PC-3 (cell line): ENCODE measurements at regions not wholly inside any gene's neighbourhood (a gene's known extent, or its start where the extent isn't known, plus 50 kb on each side); places are given as distances from the start of the nearest gene placed in this dataset.

ENCODE experiments used
- ATAC-seq: fragments of 200-7000 bp; cut with Tn5 transposase; 2 replicates; pipeline ENCODE4 v1.9.1; 2020; ENCODE audit warnings: mild to moderate bottlenecking, moderate library complexity
- BruUV-seq: library from RNA; stranded (reverse); fragments of 400-500 nt; replicated peaks from 2 replicates; lab custom pipeline; 2021; lab: Mats Ljungman, UMichigan
- CTCF ChIA-PET: fragments of 300-600 bp; sonication (Branson Sonifier 250); formaldehyde crosslinking; loops from one replicate; lab custom pipeline; 2022; ENCODE audit warnings: antibody characterized with exemption; lab: Charles Lee
- POLR2A ChIA-PET: fragments of 300-600 bp; sonication (Branson Sonifier 250); formaldehyde crosslinking; loops from one replicate; lab custom pipeline; 2022; ENCODE audit warnings: antibody characterized with exemption; ENCODE audit not compliant: unreplicated experiment; lab: Charles Lee
- DNase-seq: peaks from one replicate; pipeline ENCODE4 v3.0.0-alpha.2; 2015
- H2AFZ ChIP-seq: fragments of 300-600 bp; sonication (generic); 2 replicates; pipeline ENCODE4 v1.6.0; 2016; ENCODE audit warnings: antibody characterized with exemption, low read length
- H3F3A ChIP-seq: fragments of 300-600 bp; sonication (generic); one replicate; pipeline ENCODE4 v1.6.0; 2017; ENCODE audit warnings: antibody characterized with exemption, low read length, control low read depth, mild to moderate bottlenecking; ENCODE audit not compliant: unreplicated experiment
- H3K27ac ChIP-seq: fragments of 300-600 bp; sonication (generic); 2 replicates; pipeline ENCODE4 v1.5.1; 2016; ENCODE audit warnings: mild to moderate bottlenecking, low read length
- H3K27me3 ChIP-seq: fragments of 300-600 bp; sonication (generic); 2 replicates; pipeline ENCODE4 v1.6.1; 2016; ENCODE audit warnings: low read length, mixed read lengths
- H3K36me3 ChIP-seq: fragments of 300-600 bp; sonication (generic); 2 replicates; pipeline ENCODE4 v1.6.1; 2016; ENCODE audit warnings: low read depth, mixed run types, low read length, mixed read lengths
- H3K4me1 ChIP-seq: fragments of 300-600 bp; sonication (generic); 2 replicates; pipeline ENCODE4 v1.5.1; 2016; ENCODE audit warnings: low read length; ENCODE audit not compliant: insufficient read depth
- H3K4me2 ChIP-seq: fragments of 300-600 bp; sonication (generic); 2 replicates; pipeline ENCODE4 v1.6.0; 2016; ENCODE audit warnings: low read length
- H3K4me3 ChIP-seq: fragments of 300-600 bp; sonication (generic); 2 replicates; pipeline ENCODE4 v1.5.1; 2016; ENCODE audit warnings: mild to moderate bottlenecking, low read length, mixed read lengths
- H3K79me2 ChIP-seq: fragments of 300-600 bp; sonication (generic); 2 replicates; pipeline ENCODE4 v1.6.1; 2017; ENCODE audit warnings: low read length, mixed read lengths
- H3K9ac ChIP-seq: fragments of 300-600 bp; sonication (generic); 2 replicates; pipeline ENCODE4 v1.6.0; 2016; ENCODE audit warnings: mild to moderate bottlenecking, low read length
- H3K9me2 ChIP-seq: fragments of 300-600 bp; sonication (generic); replicated peaks from 2 replicates; pipeline ENCODE4 v1.6.1; 2016; ENCODE audit warnings: mixed run types, low read length, mixed read lengths
- H3K9me3 ChIP-seq: fragments of 300-600 bp; sonication (generic); 2 replicates; pipeline ENCODE4 v1.6.1; 2016; ENCODE audit warnings: low read length, mixed read lengths
- H4K20me1 ChIP-seq: fragments of 300-600 bp; sonication (generic); 2 replicates; pipeline ENCODE4 v1.6.1; 2016; ENCODE audit warnings: low read length, mixed read lengths
- CTCF ChIP-seq: fragments of 300-600 bp; sonication (generic); conservative IDR thresholded peaks from 2 replicates; pipeline ENCODE4 v1.5.1; 2017; ENCODE audit warnings: antibody characterized with exemption, low read depth, mild to moderate bottlenecking, low read length
- EZH2 ChIP-seq: fragments of 300-600 bp; sonication (generic); IDR thresholded peaks from one replicate; pipeline ENCODE4 v1.6.1; 2017; ENCODE audit warnings: antibody characterized with exemption, mild to moderate bottlenecking, low read length; ENCODE audit not compliant: unreplicated experiment
- EZH2phosphoT487 ChIP-seq: fragments of 300-600 bp; sonication (generic); IDR thresholded peaks from 2 replicates; pipeline ENCODE4 v1.6.1; 2018; ENCODE audit warnings: mild to moderate bottlenecking, antibody characterized with exemption, low read length, borderline replicate concordance
- intact Hi-C: fragments of 100-400 bp; cut with micrococcal nuclease; formaldehyde crosslinking; loops from 2 replicates; pipeline ENCODE4 v1.9.0; 2023

GRCh38 chr3:106089806-106090205 lies 221.0 kb upstream of the CBLB start:
- no peaks in the 10 kb centered on the region for H3K79me2 ChIP-seq

DNA sequence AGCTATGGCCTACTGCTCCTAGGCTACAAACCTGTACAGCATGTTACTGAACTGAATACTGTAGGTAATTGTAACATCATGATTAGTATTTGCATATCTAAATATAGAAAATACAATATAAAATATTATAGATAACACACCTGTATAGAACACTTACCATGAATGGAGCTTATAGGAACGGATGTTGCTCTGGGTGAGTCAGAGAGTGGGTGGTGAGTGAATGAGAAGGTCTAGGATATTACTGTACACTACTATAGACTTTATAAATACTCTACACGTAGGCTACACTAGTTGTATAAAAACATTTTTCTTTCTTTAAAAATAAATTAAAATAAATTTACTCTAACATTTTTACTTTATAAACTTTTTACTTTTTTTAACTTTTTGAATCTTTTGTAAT lies 224.0 kb upstream of the CBLB start:
- no peak for TF ChIP-seq EZH2phosphoT487
- no peak for TF ChIP-seq EZH2
- TF ChIP-seq CTCF: no peak
- H3K79me2 ChIP-seq: no peaks in the 10 kb centered on the region
- no peak overlapping the region for H3K27ac ChIP-seq
- no peaks in the 10 kb centered on the region for H3K9me2 ChIP-seq
- H3K4me1 ChIP-seq: peaks cover 10% of the 10 kb centered on the region
- no peak overlapping the region for H3K9ac ChIP-seq
- no peaks in the 10 kb centered on the region for H3K36me3 ChIP-seq
- BruUV-seq: no TSS peak
- intact Hi-C loops: no loop called here
- H3F3A ChIP-seq: no peaks in the 10 kb centered on the region
- H3K9me3 ChIP-seq: no peaks in the 10 kb centered on the region
- no peaks in the 10 kb centered on the region for H4K20me1 ChIP-seq
- no peaks in the 10 kb centered on the region for H3K27me3 ChIP-seq
- peak; percentile 82 for ATAC-seq
- H3K4me3 ChIP-seq: no peak overlapping the region
- no peak overlapping the region for H2AFZ ChIP-seq
- H3K4me2 ChIP-seq: no peak overlapping the region
- POLR2A ChIA-PET: no interaction called here
- CTCF ChIA-PET: no interaction called here
- peak; percentile 43 for DNase-seq

More at GRCh38 chr3:106089806-106090205, 221.0 kb upstream of the CBLB start:
- intact Hi-C loops: loop anchor here (5.0 kb wide), 1 partner anchor 183 kb away; no protein-coding TSS in a partner anchor
- no peak overlapping the region for H3K4me3 ChIP-seq
- no peak overlapping the region for H3K4me2 ChIP-seq
- POLR2A ChIA-PET: no interaction called here
- H3K9me2 ChIP-seq: no peaks in the 10 kb centered on the region
- H3K9me3 ChIP-seq: no peaks in the 10 kb centered on the region
- no peaks in the 10 kb centered on the region for H3F3A ChIP-seq
- no TSS peak for BruUV-seq
- H3K27me3 ChIP-seq: no peaks in the 10 kb centered on the region
- H3K36me3 ChIP-seq: no peaks in the 10 kb centered on the region
- peaks cover 19% of the 10 kb centered on the region for H3K4me1 ChIP-seq
- H2AFZ ChIP-seq: no peak overlapping the region
- DNase-seq (no peak), ATAC-seq (no peak)
- H3K9ac ChIP-seq: no peak overlapping the region
- TF ChIP-seq EZH2phosphoT487 (no peak), EZH2 (no peak), CTCF (no peak)
- CTCF ChIA-PET: no interaction called here
- H3K27ac ChIP-seq: no peak overlapping the region
- no peaks in the 10 kb centered on the region for H4K20me1 ChIP-seq

DNA sequence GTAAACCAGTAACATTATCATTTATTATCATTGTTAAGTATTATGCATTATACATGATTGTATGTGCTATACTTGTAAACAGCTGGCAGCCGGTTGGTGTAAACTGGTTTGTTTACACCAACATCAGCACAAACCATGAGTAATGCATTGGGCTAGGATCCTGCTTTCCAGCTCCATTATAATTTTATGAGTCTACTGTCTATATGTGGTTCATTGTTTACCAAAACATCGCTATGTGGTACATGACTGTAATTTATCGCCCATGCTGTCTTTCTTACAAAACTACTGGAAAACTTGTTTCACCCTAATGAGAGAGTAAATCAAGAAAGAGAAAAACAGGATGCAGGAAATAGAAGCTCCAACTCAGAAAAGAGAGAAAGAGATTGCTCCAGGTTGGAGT lies 224.8 kb upstream of the CBLB start:
- TF ChIP-seq CTCF (no peak), EZH2phosphoT487 (no peak), EZH2 (no peak)
- DNase-seq (peak; percentile 23), ATAC-seq (no peak)
- Histone ChIP-seq H3K36me3 (no peaks in the 10 kb centered on the region), H3K4me3 (no peak overlapping the region), H3K79me2 (no peaks in the 10 kb centered on the region), H3K27ac (no peak overlapping the region), H3K4me1 (peaks cover 10% of the 10 kb centered on the region), H3F3A (no peaks in the 10 kb centered on the region), H3K27me3 (no peaks in the 10 kb centered on the region), H3K9me2 (no peaks in the 10 kb centered on the region), H3K9ac (no peak overlapping the region), H3K4me2 (no peak overlapping the region), H4K20me1 (no peaks in the 10 kb centered on the region), H2AFZ (no peak overlapping the region), H3K9me3 (no peaks in the 10 kb centered on the region)
- intact Hi-C loops: no loop called here
- BruUV-seq: no TSS peak
- ChIA-PET POLR2A (no interaction called here), CTCF (no interaction called here)
